NCI-H526 treated with DMSO at 0.1 percent for 48 hours (cell line): ENCODE measurements at regions not wholly inside any gene's neighbourhood (a gene's known extent, or its start where the extent isn't known, plus 50 kb on each side); places are given as distances from the start of the nearest gene placed in this dataset.

Experiments
- DNase-seq: peaks from one replicate; lab custom pipeline; 2025; lab: John Stamatoyannopoulos, UW

- DNase-seq = no peak
Observed at GRCh38 chr5:161134083-161134482, 282.1 kb upstream of the ATP10B start.

GRCh38 chr5:161115941-161116340 is 263.9 kb upstream of the ATP10B start:
- no peak for DNase-seq

GRCh38 chr5:161112371-161112770 is 260.4 kb upstream of the ATP10B start:
- DNase-seq = no peak

- DNase-seq = no peak
Observed at GRCh38 chr5:161105525-161105924, 253.5 kb upstream of the ATP10B start.

GRCh38 chr5:161098516-161098915 is 246.5 kb upstream of the ATP10B start:
- no peak for DNase-seq

- DNase-seq = no peak
Observed at GRCh38 chr5:161096581-161096980, 244.6 kb upstream of the ATP10B start.

GRCh38 chr5:161095953-161096352 is 243.9 kb upstream of the ATP10B start:
- DNase-seq = peak; percentile 38

GRCh38 chr5:161094411-161094810 is 242.4 kb upstream of the ATP10B start:
- DNase-seq = no peak

- DNase-seq = no peak
Observed at GRCh38 chr5:161093100-161093499, 241.1 kb upstream of the ATP10B start.

- DNase-seq = no peak
Observed at GRCh38 chr5:161089569-161089968, 237.6 kb upstream of the ATP10B start.

GRCh38 chr5:161086461-161086860 is 234.4 kb upstream of the ATP10B start:
- DNase-seq = no peak

- DNase-seq = no peak
Observed at GRCh38 chr5:161085056-161085455, 233.0 kb upstream of the ATP10B start.

- no peak for DNase-seq
Observed at GRCh38 chr5:161084115-161084514, 232.1 kb upstream of the ATP10B start.

- DNase-seq = no peak
Observed at GRCh38 chr5:161078793-161079192, 226.8 kb upstream of the ATP10B start.

- DNase-seq = no peak
Observed at GRCh38 chr5:161077936-161078545, 226.0 kb upstream of the ATP10B start.

GRCh38 chr5:161077496-161077895 is 225.5 kb upstream of the ATP10B start:
- no peak for DNase-seq

GRCh38 chr5:161064781-161065180 is 212.8 kb upstream of the ATP10B start:
- no peak for DNase-seq

GRCh38 chr5:161064297-161064696 is 212.3 kb upstream of the ATP10B start:
- DNase-seq = no peak

- DNase-seq = no peak
Observed at GRCh38 chr5:161058781-161059180, 206.8 kb upstream of the ATP10B start.

- no peak for DNase-seq
Observed at GRCh38 chr5:161051920-161052500, 200.0 kb upstream of the ATP10B start.

GRCh38 chr5:161047024-161047423 is 195.0 kb upstream of the ATP10B start:
- no peak for DNase-seq

GRCh38 chr5:161042862-161043261 is 190.9 kb upstream of the ATP10B start:
- DNase-seq = no peak

- DNase-seq = no peak
Observed at GRCh38 chr5:161042443-161042842, 190.4 kb upstream of the ATP10B start.

- DNase-seq = no peak
Observed at GRCh38 chr5:161040818-161041217, 188.8 kb upstream of the ATP10B start.
